Neutrophil (primary cell): ENCODE measurements at regions not wholly inside any gene's neighbourhood (a gene's known extent, or its start where the extent isn't known, plus 50 kb on each side); places are given as distances from the start of the nearest gene placed in this dataset.

Experiments used
- H3K27ac ChIP-seq: fragments of 200-600 bp; sonication (generic); 2 replicates; pipeline ENCODE4 v1.5.1; 2016; ENCODE audit warnings: mild to moderate bottlenecking, moderate library complexity
- H3K27me3 ChIP-seq: fragments of 200-600 bp; sonication (generic); 2 replicates; pipeline ENCODE4 v1.6.0; 2016; ENCODE audit warnings: mild to moderate bottlenecking
- H3K36me3 ChIP-seq: fragments of 200-600 bp; sonication (generic); 2 replicates; pipeline ENCODE4 v1.5.1; 2017
- H3K4me1 ChIP-seq, 2 experiments: fragments of 200-600 bp in 1 of 2; sonication (generic) in 1 of 2; 1 replicate in 1 of 2; 2 replicates in 1 of 2; pipeline versions ENCODE4 v1.5.1 to v1.6.1; 2013 to 2016; ENCODE audit warnings: low read depth in 1 of 2, low read length in 1 of 2, mild to moderate bottlenecking in 1 of 2, moderate library complexity in 1 of 2; ENCODE audit not compliant: control insufficient read depth in 1 of 2, insufficient read depth in 1 of 2
- H3K4me3 ChIP-seq, 2 experiments: fragments of 200-600 bp in 1 of 2; sonication (generic) in 1 of 2; 1 replicate in 1 of 2; 2 replicates in 1 of 2; pipeline ENCODE4 v1.5.1; 2013 to 2016; ENCODE audit warnings: low read depth in 1 of 2, low read length in 1 of 2, mild to moderate bottlenecking in 1 of 2, moderate library complexity in 1 of 2
- H3K9me3 ChIP-seq: fragments of 200-600 bp; sonication (generic); 2 replicates; pipeline ENCODE4 v1.5.1; 2016
- CTCF ChIP-seq: fragments of 200-600 bp; sonication (generic); IDR thresholded peaks from 2 replicates; pipeline ENCODE4 v1.5.1; 2016; ENCODE audit warnings: antibody characterized with exemption

DNA sequence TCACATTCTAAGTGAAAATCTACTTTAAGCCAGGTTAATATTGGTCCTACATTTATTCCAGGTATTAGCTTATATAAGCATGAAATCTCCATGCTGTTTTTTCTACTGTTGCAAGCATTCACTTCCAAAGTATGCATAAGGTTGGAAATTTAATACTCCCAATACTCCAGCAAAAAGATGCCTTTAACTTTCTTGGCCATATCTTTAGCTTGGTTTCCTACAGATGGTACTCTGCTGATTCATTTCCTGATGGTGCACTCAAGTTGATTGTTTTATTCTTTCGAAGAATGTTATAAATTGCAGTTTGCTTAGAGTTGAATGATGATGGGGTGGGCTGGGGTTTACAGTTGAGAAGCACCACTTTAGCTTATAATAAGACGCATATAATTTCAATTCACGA lies 330.2 kb downstream of the PTTG2 start:
- TF ChIP-seq CTCF, result no peak
- H3K4me1 ChIP-seq, result no peaks in the 10 kb centered on the region
- no peaks in the 10 kb centered on the region for H3K36me3 ChIP-seq
- H3K9me3 ChIP-seq, result no peaks in the 10 kb centered on the region
- H3K27ac ChIP-seq, result no peak overlapping the region
- H3K4me3 ChIP-seq, result no peak overlapping the region
- no peaks in the 10 kb centered on the region for H3K27me3 ChIP-seq

- no peaks in the 10 kb centered on the region for H3K27me3 ChIP-seq
- H3K9me3 ChIP-seq, result no peaks in the 10 kb centered on the region
- no peak for TF ChIP-seq CTCF
- H3K27ac ChIP-seq, result no peak overlapping the region
- H3K36me3 ChIP-seq, result no peaks in the 10 kb centered on the region
- H3K4me3 ChIP-seq, result no peak overlapping the region
- no peaks in the 10 kb centered on the region for H3K4me1 ChIP-seq
These were observed 330.7 kb downstream of the PTTG2 start for GRCh38 chr4:38290914-38291313.

DNA sequence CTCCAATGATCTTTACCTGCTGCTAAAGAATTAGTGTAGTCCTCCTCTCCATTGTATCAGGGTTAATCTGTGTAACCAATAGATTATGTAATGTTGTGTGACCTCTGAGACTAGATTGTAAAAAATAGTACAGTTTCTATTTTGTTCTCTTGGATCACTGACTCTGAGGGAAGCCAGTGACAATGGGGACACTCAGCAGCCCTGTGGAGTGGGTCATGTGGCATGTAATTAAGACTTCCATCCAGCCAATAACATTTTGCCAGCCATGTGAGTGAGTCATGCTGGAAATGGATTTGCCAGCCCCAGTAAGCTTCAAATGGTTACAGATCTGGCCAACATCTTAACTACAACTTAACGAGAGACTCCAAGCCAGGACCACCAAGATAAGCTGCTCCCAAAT lies 332.3 kb downstream of the PTTG2 start:
- Histone ChIP-seq H3K9me3 (no peaks in the 10 kb centered on the region), H3K36me3 (no peaks in the 10 kb centered on the region), H3K27me3 (no peaks in the 10 kb centered on the region), H3K27ac (no peak overlapping the region), H3K4me1 (no peaks in the 10 kb centered on the region), H3K4me3 (no peak overlapping the region)
- TF ChIP-seq CTCF, result no peak

GRCh38 chr4:38294238-38294637 lies 334.0 kb downstream of the PTTG2 start:
- H3K4me3 ChIP-seq, result no peak overlapping the region
- peaks cover 9% of the 10 kb centered on the region for H3K9me3 ChIP-seq
- H3K27ac ChIP-seq, result no peak overlapping the region
- H3K4me1 ChIP-seq, result no peaks in the 10 kb centered on the region
- H3K27me3 ChIP-seq, result no peaks in the 10 kb centered on the region
- no peak for TF ChIP-seq CTCF
- no peaks in the 10 kb centered on the region for H3K36me3 ChIP-seq

- Histone ChIP-seq H3K4me1 (no peaks in the 10 kb centered on the region), H3K36me3 (no peaks in the 10 kb centered on the region), H3K27ac (no peak overlapping the region), H3K4me3 (no peak overlapping the region), H3K27me3 (no peaks in the 10 kb centered on the region), H3K9me3 (peaks cover 9% of the 10 kb centered on the region)
- TF ChIP-seq CTCF, result no peak
These were observed 336.9 kb downstream of the PTTG2 start for GRCh38 chr4:38297061-38297460.
